NCI-H1694 (cell line): ENCODE measurements at regions not wholly inside any gene's neighbourhood (a gene's known extent, or its start where the extent isn't known, plus 50 kb on each side); places are given as distances from the start of the nearest gene placed in this dataset.

ENCODE experiments used
- DNase-seq: peaks from one replicate; lab custom pipeline; 2025; lab: John Stamatoyannopoulos, UW

DNA sequence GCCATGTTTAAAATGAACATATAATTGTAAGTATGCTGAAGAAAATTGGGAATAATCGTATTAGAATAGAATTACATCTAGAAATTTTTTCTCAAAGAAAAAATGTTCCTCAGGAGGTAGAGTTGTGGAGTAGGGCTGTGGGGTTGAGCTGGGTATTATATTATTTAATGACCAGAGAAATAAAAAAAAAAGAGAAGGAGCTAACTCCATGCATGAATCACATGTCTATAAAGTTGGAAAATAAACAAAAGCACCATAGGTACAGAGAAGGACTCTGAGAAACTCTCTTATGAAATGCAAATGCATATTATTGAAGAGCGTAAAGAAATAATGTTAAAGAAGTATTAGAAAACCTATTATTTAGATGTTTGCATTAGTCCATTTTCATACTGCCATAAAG lies 405.5 kb downstream of the EFNB2 start:
- no peak for DNase-seq

DNA sequence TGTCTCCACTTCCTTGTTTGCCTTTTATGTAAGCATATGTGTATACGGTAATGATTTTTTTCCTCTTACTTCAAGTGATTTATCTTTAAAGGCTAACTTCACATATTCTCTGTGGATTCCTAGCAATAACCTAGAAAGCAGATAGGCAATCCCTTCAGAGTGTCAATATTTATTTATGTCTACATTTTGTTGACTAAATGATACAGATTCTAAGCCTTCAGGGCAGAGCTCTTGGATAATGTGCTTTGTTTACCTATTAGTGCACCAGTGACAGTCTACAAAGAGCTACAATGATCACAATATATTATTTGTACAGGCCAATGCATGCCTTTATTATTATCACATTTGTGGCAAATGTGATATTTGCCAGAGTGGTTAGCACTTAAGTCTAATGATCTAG lies 406.2 kb downstream of the EFNB2 start:
- no peak for DNase-seq

DNA sequence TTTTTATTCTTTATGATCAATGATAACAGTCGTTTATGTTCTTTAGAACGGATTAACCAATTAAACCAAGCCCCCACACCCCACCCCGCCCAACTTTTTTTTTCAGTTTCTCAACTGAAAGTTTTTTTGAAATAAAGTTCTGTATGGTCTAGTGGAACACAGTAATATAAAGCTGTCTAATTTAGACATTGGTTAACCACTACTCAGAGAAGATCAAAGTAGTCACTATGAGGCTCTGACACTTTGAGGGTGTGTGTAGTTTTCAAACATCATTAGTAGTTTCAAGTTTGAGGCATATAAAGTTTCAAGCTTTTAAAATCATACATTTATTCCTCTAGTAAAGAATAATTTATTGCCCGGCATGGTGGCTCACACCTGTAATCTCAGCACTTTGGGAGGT lies 413.2 kb downstream of the EFNB2 start:
- DNase-seq, result no peak

DNA sequence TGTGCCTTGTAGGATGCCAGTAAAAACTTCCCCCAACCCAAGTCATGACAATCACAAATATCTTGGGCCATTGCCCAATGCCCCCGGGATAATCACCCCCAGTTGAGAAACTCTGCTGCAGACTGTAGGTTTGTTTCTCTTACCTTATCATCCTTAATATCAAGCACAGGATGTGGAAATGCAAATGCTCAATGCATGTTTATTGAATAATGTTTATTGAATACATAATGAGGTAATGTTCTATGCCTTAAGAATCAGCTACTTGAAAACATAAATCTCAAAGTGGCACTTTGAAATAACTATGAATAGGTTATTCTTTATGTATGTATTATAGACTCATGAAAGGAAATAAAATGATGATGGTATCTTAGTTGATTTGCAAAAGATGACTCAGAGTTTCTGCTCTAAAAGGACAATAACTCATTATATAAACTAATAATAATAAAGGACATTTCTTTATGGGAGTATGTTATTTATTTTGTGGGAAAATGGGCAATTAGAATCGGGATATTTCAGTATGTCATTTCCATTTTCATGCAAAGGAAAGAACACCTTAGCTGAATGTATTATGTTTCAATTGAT lies 414.2 kb downstream of the EFNB2 start:
- no peak for DNase-seq

DNA sequence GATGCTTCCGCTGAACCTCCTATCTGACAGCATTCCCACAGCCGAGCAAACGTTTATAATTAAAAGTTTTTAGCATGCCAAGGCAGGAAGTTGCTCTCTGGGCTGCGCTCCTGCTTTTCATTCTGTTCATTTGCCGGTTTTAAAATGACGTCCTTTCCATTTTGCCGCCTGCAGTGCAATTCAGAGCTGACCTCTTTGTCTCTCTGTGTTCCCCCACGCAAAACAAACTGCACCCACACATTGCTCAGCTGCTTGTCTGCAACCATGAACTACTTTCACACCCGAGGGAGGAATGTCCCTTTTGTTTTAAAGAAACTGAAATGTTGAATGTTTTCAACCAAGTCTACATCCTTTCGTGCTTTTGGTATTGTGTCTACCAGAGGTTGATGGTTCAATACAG lies 416.5 kb downstream of the EFNB2 start:
- no peak for DNase-seq

DNA sequence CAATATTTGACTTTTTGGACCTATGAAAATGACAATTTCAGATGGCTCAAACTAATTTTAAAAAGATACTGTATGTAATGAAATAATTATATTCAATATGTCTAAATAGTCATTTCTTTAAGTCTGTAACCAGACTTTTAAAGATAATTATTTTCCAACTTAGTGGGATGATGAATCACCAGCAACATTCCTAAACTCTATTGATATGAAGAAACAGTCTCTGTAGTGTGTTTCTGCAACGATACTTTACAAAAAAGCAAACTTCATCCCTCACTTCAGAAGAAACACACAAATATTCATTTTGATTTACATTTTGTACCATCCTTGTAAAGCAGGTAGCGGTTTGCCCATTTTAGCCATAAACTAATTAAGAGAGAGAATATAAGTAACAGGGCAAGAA lies 417.4 kb downstream of the EFNB2 start:
- DNase-seq, result no peak

DNA sequence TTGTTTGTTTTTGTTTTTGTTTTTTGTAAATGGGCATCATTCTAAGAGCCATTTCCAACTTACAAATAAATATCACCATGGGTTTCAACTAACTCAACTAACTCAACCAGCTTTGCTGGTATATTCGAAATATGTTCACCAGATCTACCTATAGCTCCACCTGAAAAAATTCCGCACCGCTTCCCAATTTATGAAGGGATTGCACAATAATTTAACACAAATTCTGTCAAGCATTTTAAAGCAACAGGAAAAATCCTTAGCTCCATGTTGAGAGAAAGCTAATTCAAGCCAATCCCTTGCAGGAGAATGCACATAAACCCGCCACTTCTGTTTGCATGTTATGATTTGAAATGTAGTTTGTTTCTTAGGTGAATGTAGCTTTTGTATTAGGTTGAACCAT lies 417.8 kb downstream of the EFNB2 start:
- DNase-seq, result no peak

DNA sequence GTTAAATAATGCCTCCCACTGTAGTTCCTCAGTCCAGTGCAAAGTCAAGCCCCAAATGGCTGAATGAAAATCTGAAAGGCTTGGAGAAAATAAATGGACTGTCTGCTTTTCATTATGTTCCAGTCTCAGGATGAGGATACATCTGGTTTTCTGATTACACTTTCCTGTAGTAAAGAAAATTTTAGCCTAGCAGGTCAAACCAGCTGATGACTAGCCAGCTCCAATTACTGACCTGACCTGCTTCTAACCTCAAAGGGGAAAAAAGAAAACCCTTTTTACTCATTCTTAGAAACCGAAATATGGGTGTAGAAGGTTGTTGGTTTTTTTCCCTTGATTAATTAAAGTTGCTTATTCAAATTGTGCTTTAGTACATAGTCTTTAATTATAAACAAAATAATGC lies 418.4 kb downstream of the EFNB2 start:
- no peak for DNase-seq

DNA sequence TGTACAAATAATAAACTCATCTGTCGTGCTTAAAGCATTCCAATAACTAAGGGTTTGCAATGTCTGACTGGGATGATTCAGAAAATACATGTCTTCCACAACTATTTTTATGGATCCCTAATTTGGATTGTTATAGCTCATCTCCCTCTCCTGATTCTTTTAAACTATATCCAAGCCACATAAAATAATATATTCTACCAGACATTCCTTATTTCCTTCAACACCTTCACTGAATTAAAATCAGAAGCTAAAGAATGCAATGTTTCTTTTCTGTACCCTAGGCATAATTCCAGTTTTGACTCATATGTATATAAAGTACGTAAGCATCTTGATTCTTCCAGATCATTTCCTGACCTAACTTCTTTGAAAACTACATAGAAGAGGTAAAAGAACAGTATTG lies 420.4 kb downstream of the EFNB2 start:
- DNase-seq, result no peak

DNA sequence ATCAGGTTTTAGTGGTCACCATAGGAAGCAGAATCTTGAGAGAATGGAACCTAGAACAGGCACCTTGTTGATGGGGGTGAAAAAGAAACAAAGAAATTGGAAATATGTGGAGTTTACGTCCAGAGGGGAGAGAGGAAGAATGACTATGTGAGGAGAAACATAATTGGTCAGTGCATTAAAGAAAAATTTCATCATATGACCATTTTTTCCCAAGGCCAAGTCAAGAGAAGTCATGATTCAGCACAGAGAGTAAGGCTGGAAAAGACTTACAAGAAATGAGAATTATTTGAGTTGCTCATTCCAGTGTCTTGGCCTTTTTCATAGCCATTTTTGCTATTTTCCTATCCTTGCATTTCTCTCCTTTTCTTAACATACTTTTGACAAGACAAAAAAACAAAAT lies 421.7 kb downstream of the EFNB2 start:
- no peak for DNase-seq

DNA sequence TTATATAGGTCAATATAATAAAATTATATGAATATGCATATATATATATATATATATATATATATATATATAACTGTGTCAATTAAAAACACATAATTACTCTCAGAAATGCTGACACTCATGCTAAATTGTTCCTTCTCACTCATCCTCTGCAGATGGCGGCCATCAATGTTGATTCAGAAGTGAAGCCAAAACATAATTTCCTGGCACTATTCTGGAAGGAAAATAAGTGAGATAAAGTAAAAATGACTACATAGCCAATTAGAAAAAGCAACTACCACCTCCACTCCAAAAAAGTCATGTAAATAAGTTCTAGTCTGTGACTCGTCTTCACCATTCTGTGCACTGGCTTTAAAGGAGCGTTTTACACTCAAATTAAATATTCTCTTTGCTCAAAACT lies 423.3 kb downstream of the EFNB2 start:
- no peak for DNase-seq

DNA sequence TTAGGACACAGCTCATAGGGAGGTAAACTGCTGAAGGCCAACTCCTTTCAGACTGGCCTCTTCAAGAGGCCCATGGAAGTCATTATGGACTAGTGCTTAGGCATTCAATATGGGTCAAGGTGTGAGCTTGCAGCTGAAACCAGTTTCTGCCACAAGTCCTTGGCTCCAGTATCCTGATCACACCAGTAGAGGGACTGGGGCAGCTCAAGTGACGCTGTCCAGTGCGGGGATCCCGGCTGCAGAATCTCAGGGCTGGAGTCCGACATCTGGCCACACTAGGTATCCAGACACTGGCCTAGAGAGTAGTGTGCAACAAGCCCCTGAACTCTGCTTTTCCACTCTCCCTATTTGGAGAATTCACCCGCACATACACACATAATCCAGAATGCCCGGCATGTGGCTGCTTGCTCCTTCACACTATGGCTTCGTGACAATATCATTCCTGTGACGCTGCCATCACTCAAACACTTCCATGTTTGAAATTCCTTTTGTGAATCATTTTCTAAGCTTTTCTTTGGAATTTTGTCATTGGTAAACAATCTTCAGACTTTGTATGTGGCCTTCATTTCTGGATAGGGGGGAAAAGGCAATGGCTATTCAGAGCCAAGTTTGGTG lies 425.1 kb downstream of the EFNB2 start:
- no peak for DNase-seq

DNA sequence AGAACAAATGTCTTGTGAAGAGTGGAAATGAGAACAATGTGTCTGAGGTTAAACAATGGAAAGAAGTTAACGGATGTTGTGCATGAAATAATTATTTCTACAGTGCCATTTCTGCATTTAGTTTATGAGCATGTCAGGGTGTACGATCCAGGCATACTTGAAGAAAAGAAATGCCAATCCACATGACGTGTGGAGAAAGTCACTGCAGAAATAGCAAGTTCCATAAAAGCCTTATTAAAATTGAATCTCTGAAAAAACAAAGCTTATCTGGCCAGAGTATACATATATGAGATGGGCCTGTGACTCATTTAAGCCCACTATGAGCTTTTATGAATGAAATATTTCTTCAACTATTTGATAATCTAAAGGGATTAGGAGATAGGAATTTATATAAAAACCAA lies 426.1 kb downstream of the EFNB2 start:
- no peak for DNase-seq

DNA sequence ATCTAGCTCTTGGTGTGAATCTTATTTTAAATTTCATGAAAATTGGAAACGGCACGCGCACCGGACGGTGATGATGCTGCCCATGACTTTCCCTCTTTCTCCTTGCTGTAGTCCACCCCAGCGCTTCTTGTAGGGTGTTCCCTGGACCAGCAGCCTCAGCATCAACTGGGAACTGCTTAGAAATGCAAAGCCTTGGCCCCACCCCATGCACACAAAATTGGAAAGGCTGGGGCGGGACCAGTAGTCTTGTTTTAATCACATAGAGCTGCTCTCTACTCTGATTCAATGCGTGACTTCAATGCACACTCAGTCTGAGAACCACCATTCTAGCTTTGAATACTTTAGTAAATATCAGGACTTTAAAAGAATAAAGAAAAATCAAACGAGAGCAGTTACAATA lies 427.1 kb downstream of the EFNB2 start:
- DNase-seq, result no peak

DNA sequence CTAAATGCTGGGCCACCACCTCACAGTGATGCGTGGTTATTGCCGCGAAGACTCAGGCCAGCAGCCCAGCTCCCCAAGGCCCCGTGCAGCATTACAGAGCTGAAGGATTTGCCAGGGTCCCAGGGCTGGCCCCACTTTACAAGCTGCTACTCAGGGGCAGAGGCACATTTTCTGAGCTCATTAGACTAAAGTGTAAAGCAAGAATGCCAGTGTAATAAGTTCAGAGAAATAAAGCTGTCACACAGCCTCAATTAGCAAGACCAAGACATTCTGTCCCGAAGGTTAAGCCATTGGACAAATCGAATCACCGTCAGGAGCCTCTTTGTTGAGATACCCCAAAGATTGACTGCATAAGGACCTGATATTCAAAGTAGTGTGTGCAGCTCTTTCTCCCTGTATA lies 428.4 kb downstream of the EFNB2 start:
- DNase-seq, result no peak

DNA sequence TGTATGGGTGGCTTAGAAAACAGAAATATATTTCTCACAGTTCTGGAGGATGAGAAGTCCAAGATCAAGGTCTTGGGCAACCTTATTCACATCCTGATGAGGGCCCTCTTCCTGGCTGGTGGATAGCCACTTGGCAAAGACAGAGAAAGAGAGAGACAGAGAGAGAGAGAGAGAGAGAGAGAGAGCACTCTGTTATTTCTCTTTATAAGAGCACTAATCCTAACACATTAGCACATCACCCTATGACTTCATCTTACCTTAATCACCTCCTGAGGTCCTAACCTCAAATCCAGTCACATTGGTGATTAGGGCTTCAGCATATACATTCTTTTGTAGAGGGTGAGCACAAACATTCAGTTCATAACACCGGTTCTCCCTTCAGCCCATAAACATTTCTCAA lies 430.3 kb downstream of the EFNB2 start:
- no peak for DNase-seq

DNA sequence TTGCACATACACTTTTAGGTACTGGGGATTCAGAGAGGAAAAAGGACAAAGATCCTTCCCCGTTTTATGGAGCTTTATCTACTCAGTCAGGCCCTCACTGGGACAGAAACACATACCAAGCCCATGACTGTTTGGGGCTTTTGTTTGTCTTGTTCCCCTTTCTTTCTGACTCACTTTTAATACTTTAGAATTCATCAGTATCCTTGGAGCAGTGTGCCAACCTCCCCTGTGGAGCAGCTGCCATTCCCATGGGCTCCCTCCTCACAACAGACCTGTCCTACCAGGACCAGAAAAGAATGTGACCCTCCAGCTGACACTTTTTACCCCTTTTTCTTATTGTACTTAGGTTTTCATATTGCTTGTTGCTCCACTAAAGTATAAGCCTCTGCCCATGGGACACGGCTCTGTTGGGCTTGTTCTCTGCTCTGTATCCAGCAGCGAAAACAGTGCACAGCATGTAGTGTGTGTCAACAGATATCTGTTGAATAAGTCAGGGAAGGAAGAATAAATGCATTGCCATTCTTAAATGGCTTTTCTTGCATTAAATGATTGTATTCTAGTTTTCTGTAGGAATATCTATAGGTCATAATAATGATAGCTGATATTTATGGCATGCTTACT lies 431.1 kb downstream of the EFNB2 start:
- DNase-seq, result no peak

DNA sequence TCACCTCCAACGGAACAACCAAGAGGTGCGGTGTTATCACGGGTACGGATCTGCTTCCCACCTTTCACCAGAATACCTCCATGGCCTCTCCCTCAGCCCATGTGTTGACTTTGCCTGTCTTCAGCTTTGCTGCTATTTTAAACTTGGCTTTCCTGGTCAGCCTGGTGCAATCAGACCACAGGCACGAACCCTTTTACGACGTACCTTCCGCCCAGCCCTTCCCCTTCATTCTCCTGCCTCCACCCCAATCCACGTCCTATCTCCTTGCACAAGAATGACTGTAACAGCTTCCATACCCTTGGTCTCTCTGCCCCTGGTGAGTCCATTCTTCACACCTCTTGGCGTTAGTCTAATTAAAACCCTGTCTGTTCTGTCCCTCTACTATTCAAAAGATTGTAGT lies 431.7 kb downstream of the EFNB2 start:
- no peak for DNase-seq

DNA sequence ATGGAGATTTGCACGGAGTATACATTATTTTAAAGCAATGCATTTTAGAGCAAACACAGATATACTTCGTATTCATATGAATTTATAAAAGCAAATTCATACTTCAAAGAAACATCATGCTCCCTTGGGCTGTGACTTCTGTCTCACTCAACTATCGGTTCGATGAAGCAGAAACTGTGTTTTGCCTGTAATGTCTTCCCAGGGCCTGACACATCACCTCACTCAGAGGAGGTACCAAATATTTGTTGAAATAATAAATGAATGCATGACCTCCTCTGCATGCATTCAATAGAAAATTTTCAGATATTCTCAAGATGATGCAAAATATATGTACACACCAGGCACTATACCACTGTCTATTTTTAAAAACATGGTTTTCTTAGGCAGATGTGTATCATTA lies 432.7 kb downstream of the EFNB2 start:
- DNase-seq, result no peak

DNA sequence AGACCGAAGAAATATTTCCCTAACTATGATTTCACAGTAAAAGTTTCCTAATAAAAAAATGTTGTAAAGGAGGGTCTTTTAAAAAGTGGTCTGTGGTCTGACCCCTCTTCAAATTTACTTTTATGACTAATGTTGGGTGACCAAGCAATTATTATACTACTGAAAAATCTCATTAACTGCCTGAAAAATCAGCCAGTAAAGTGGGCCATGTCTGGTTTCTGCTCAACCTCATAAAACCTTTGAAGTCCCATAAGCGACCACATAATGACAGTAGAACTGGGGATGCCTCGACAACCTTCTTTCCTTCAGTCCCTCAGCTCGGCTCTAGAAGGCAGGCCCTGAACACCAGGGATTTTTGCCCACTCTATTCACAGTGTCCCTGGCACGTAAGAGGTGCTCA lies 434.3 kb downstream of the EFNB2 start:
- DNase-seq, result no peak

DNA sequence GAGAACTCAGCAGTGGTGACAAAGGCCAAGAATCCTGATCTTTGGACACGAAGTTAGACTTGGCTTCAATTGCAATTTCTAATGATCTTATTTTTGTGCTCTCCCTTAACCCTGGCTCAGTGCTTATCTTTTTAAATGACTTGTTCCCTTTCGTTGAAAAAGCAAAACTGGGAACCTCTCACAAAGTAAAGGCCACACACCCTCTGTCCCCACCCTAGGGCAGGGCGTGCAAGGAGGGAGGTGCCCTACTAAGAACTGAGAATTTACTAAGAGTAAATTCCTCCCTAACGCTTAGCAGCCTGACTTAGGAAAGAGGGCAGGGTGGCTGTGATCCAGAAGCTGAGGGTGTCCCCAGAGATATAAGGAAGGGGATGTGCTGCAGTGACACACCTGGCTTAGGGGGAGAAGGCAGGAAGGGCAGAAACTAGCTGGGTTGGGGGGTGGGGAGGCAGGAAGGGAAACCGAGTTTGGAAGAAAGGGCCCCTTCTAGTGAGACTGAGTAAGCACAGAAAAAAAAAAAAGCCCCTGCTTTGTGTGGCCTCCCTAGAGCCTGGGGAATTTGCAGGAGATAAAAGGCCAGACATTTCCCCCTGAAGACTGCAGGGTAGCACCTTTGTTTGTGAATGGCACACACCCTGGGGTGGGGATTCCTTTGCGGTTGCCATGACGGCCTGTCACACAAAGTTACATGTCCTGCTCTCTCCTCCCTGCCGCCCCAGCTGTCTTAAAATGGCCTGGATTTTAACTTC lies 435.1 kb downstream of the EFNB2 start:
- no peak for DNase-seq

DNA sequence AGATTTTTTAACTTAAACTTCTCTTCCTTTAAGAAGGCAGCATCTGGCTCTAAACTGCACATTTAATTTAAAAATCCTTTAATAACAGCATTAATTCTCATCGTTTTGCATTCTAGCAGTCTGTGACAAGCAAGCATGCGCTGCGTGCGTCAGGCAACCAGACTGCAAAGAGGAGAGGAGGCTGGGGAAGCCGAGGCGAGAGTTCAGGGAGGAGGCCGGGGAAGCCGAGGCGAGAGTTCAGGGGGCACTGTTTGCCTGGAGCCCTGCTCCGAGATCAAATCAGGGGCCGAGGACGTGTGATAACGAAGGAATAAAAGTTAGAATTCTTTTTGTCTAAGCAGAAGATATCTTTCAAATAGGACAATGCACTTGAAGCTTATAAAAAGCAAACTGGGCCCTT lies 435.7 kb downstream of the EFNB2 start:
- DNase-seq, result no peak

DNA sequence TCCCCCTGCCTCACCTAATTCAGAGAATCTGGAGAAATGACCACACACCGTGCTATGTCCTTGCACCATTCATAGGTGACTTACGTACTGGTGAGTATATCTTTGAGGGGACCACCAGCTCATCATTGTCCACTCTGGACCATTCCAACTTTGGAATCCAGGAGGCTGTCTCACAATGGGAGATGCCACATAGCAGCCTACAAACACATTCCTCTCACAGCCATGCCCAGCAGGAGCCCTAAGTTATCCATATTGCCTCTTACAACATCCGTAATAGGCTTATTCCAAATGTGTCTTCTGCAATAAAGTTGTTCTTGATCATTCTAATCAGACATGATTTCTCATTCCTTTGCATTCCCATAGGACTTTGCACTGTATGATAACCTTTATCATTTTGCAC lies 436.7 kb downstream of the EFNB2 start:
- no peak for DNase-seq
